ENCODE measurements at regions not wholly inside any gene's neighbourhood (a gene's known extent, or its start where the extent isn't known, plus 50 kb on each side); places are given as distances from the start of the nearest gene placed in this dataset.
"Not testable (repeated sequence)": the region's sequence is repeated elsewhere in the genome, so short reads cannot be mapped to it uniquely, and the experiment has no call there.

DNA sequence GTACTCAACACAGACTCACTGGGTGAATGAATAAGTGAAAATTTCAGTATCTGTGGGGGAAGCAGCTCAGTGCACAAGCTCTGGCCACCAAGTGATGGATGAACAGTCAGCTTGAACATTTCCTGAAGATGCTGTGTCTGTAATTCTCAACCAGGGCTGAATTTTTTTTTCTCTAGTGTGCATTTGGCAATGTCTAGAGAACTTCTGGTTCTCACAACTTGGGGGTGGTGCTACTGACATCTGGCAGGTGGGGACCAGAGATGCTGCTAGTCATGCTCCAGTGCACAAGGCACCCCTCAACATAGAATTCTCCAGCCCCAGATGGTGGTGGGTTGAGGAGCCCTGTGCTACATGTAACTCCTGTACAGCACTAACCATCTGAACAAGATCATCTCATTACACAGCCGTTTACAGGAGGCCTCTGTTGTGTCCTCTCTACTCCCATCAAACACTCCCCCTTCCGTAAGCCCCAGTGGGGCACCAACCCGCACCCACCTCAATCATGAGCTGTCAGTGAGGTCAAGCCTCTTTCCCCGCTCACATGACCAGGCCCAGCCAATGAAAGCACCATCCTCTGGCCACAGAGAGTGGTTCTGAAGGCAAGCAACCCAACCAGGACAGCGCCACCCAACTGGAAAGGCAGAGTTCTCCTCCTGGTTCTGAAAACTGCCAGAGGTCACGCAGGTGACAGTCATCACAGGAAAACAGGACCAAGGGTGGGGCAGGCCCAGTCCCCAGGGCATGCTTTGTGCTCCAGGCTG is 103.9 kb upstream of the PMEPA1 start:
- no peak for DNase-seq

DNA sequence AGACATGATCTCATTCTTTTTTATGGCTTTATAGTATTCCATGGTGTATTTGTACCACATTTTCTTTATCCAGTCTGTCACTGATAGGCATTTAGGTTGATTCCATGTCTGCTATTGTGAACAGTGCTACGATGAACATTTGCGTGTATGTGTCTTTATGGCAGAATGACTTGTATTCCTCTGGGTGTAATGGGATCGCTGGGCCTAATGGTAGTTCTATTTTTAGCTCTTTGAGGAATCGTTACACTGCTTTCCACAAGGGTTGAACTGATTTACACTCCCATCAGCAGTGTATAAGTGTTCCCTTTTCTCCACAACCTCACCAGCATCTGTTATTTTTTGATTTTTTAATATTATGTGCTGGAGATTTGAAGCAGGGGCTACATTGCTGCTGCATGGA is 102.8 kb upstream of the PMEPA1 start:
- DNase-seq = not testable (repeated sequence)

- DNase-seq = no peak
Observed at GRCh38 chr20:57811374-57812020, 101.7 kb upstream of the PMEPA1 start.

- no peak for DNase-seq
Observed at GRCh38 chr20:57810511-57811373, 100.9 kb upstream of the PMEPA1 start.

DNA sequence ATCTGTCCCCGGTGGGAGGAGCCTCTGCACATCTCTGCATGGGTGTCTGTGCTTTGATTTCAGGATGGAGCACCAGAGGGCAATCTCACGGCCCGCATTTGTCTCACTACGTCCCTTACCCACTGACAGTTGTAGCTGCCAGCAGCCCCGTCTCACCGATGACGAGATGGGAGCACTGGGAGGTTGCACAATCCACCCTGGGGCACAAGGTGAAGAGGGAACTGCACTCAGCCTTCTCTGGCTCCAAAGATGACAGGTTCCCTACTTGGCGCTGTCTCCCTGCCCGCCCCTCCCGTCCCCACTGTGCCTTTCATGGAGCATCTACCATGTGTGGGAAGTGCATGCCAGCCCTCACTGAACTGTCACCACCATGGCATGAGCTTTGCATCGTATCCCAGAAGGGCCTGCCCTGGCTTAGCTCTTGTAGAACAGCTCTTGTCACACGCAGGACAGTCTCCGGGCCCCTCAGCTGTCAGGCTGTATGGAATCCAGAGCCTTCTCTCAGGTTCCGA is 99.9 kb upstream of the PMEPA1 start:
- DNase-seq = no peak

DNA sequence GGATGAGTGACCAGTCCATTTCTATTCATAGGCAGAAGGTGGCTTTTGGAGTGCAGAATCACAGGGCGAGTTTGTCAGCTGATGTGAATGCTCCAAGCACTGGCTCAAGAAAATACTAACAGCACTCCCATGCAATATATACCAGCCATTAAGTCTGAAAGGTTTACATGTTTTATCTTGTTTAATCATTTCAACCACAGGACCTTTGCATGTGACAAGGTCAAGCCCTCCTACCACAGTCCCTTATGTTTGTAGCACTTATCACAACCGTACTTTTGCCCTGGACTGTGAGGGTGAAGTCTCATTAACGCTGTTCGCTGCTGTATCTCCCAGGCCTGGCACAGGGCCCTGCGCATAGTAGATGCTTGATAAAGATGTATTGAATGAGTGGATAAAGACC is 99.3 kb upstream of the PMEPA1 start:
- DNase-seq = no peak

GRCh38 chr20:57808264-57809070 is 98.7 kb upstream of the PMEPA1 start:
- DNase-seq = no peak

DNA sequence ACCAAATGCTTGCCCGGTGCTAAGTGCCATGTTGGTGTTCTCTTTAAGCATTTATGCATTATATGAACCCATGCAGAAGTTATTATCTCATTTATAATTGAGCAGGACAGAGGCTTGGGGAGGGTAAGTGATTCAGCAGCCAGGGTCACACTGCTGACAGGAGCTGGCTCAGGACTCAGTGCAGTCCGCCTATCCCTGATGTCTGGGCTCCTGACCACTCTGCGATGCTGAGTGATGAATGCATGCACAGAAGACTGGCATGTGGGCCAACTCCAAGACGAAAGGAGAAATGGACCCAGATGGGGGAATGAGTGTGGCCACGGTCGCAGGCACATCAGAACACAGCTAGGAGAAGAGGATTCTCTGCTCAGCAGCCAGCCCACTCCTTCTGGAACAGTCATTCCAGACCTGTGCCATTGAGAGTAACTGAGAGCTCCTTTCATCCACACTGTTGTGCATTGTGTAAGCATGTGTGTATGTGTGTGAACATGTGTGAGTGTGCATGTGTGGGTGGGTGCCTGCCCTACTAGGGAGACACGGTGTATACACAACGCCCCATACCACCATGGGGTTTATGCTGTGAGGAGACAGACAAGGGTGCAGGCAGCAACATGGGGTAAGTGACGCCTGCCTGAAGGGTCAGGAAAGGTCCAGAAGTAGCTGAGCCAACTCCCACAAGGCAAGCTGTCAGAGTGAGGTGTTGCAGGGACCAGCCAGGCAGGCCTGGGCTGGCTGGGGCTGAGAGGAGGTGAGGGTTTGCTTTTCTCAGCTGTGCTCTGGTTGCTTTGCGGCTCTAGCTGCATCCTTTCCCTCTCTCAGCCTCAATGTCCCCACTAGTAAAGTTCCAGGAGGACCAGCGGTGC is 97.8 kb upstream of the PMEPA1 start:
- no peak for DNase-seq

GRCh38 chr20:57806975-57807374 is 97.2 kb upstream of the PMEPA1 start:
- no peak for DNase-seq

- no peak for DNase-seq
Observed at GRCh38 chr20:57806476-57806875, 96.7 kb upstream of the PMEPA1 start.

DNA sequence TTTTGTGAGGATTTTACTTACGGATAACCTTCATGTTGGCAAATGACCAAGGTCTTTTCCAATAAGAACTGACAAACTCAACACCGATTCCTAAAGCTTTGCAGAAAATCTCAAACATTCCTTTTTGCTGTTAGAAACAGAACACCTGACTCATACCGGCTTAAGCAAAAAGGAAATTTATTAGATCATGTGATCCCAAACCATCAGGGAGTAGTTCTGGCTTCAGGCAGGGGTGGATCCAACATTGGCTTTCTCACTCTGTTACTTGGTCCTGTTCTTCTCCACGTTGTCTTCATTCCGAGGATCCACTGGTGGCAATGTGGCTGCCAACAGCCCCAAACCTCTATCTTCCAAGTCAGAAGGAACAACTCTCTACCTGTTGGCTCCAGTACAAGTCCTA is 95.9 kb upstream of the PMEPA1 start:
- no peak for DNase-seq

DNA sequence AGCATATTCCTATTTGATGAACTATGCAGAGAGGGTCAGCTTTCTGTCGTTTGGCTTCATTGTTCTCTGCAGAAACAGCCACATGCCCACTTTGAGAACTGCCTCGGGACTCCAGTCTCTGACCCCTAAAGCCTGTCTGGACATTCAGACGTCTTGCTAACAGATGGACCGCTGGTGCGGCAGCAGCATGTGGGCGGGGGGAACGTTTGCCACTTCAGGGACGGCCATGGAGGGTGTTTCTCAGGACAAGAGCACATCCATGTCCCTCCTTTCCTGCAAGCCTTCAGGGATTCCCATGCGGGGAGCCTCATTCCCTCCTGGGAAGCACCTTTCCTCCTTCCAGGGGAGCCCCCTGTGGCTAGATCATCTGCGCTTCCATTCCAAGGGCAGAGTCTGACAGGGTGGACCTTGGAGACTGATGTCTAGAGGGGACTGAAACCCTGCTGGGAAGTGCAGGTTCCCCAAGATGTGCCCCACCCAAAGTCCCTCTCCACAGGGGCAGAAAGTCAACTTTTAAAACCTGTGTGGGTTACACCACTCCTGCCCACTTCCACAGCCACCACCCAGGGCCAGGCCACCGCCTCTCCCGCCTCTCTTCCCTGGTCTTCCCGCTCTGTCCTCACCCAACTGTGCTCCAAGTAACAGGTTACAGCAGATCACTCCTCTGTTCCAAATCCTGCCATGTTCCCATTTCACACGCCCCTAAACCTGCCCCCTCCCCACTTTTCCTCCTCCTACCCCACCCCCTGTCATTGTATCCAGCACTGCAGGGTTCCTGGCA is 94.8 kb upstream of the PMEPA1 start:
- no peak for DNase-seq

GRCh38 chr20:57803508-57804005 is 93.7 kb upstream of the PMEPA1 start:
- DNase-seq = no peak

DNA sequence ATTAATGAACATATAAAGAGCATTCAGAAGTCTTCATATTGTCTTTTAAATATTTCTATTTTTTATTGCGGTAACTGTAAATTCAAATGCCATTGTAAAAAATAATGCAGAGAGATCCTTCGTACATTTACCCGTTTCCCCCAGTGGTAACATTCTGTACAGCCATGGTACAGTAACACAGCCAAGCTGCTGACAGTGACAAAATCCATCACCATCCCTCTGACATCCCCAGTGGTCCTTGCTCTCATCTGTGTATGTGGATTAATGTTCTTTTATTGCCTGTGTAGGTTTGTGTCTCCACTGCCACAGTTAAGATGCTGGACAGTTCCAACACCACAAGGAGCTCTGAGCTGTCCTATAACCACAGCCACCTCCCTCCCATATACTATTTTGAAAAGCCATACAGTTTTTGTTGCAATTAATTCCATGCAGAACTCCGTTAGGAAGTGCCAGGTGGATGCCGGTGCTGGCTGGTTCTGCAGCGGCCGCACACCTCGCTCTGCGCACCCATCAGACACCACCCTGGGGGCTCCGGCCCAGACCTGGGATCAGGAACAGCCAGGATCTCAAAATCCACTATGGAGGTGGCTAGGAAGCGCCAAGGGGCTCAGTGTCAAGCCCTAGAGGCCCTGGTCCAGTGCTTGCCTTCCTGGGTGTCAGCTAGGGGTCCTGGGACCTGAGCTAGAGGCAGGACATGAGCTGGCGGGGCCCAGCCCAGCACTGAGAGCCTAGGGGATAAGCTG is 93.1 kb upstream of the PMEPA1 start:
- no peak for DNase-seq

DNA sequence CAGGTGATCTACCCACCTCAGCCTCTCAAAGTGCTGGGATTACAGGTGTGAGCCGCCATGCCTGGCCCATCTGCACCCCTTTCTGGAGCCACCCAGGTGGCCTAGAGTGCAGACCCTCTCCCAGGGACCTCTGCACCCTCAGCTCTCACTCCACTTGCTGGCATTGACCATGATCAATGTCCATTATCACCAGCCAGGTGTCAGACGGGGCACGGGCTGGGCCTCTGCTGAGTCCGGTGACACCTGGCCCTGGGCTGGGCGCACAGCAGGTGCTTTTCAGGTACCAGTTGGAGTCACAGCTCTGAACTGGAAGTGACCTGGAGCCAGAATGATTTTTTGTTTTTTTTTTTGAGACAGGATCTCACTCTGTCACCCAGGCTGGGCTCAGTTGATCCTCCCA is 91.8 kb upstream of the PMEPA1 start:
- DNase-seq = no peak

GRCh38 chr20:57800791-57801430 is 91.1 kb upstream of the PMEPA1 start:
- DNase-seq = no peak

GRCh38 chr20:57797401-57797800 is 87.6 kb upstream of the PMEPA1 start:
- DNase-seq = no peak

GRCh38 chr20:57795977-57796560 is 86.3 kb upstream of the PMEPA1 start:
- DNase-seq = no peak

GRCh38 chr20:57795342-57795697 is 85.5 kb upstream of the PMEPA1 start:
- DNase-seq = no peak
